HG02571 (cell line): ENCODE measurements at regions not wholly inside any gene's neighbourhood (a gene's known extent, or its start where the extent isn't known, plus 50 kb on each side); places are given as distances from the start of the nearest gene placed in this dataset.

ENCODE experiments used
- ATAC-seq: cut with Tn5 transposase; IDR thresholded peaks from one replicate; pipeline ENCODE4 v1.9.1; 2021; ENCODE audit warnings: mild to moderate bottlenecking, moderate library complexity; ENCODE audit not compliant: unreplicated experiment

GRCh38 chr10:91035650-91036292 lies 114.9 kb upstream of the ANKRD1 start:
- no peak for ATAC-seq

GRCh38 chr10:91036807-91037411 lies 116.0 kb upstream of the ANKRD1 start:
- ATAC-seq = no peak

- ATAC-seq = no peak
Observed at GRCh38 chr10:91038971-91039370, 118.1 kb upstream of the ANKRD1 start.

- no peak for ATAC-seq
Observed at GRCh38 chr10:91040343-91040742, 119.5 kb upstream of the ANKRD1 start.

GRCh38 chr10:91042069-91042468 lies 121.2 kb upstream of the ANKRD1 start:
- no peak for ATAC-seq

- ATAC-seq = no peak
Observed at GRCh38 chr10:91043173-91043910, 122.5 kb upstream of the ANKRD1 start.

GRCh38 chr10:91046869-91047268 lies 126.0 kb upstream of the ANKRD1 start:
- no peak for ATAC-seq

- no peak for ATAC-seq
Observed at GRCh38 chr10:91048380-91048779, 127.5 kb upstream of the ANKRD1 start.

- ATAC-seq = no peak
Observed at GRCh38 chr10:91049296-91049987, 128.6 kb upstream of the ANKRD1 start.

GRCh38 chr10:91049988-91050360 lies 129.1 kb upstream of the ANKRD1 start:
- no peak for ATAC-seq

GRCh38 chr10:91050371-91051034 lies 129.6 kb upstream of the ANKRD1 start:
- no peak for ATAC-seq

- no peak for ATAC-seq
Observed at GRCh38 chr10:91051829-91052228, 130.9 kb upstream of the ANKRD1 start.

GRCh38 chr10:91054325-91054724 lies 133.4 kb upstream of the ANKRD1 start:
- ATAC-seq = no peak

GRCh38 chr10:91061187-91061586 lies 140.3 kb upstream of the ANKRD1 start:
- ATAC-seq = no peak

GRCh38 chr10:91061608-91062007 lies 140.7 kb upstream of the ANKRD1 start:
- ATAC-seq = no peak

- no peak for ATAC-seq
Observed at GRCh38 chr10:91062091-91062490, 141.2 kb upstream of the ANKRD1 start.

GRCh38 chr10:91071786-91072185 lies 148.7 kb upstream of the PCGF5 start:
- ATAC-seq = no peak

GRCh38 chr10:91073286-91073979 lies 147.0 kb upstream of the PCGF5 start:
- no peak for ATAC-seq

- ATAC-seq = no peak
Observed at GRCh38 chr10:91076991-91077548, 143.4 kb upstream of the PCGF5 start.

GRCh38 chr10:91077549-91078071 lies 142.9 kb upstream of the PCGF5 start:
- ATAC-seq = no peak
